Pancreas (tissue), 10 donors: ENCODE measurements at regions not wholly inside any gene's neighbourhood (a gene's known extent, or its start where the extent isn't known, plus 50 kb on each side); places are given as distances from the start of the nearest gene placed in this dataset.

Experiments used
- ATAC-seq, 4 donors: fragments of 200-7000 bp; cut with Tn5 transposase; one replicate each; pipeline versions ENCODE4 v1.8.0 to v1.9.1; 2020; ENCODE audit warnings: mild to moderate bottlenecking in 4 of 4, moderate library complexity in 4 of 4
- DNase-seq, 6 donors: peaks; one replicate each; pipeline ENCODE4 v3.0.0-alpha.2; 2020
- FAIRE-seq: peaks from 2 replicates; lab custom pipeline; 2012; peaks lifted over from hg19 to GRCh38; lab: Jason Lieb, UNC
- H3K27ac ChIP-seq, 4 donors: fragments of 200-600 bp; sonication (generic); 1 replicate in 3 of 4; 2 replicates in 1 of 4; pipeline versions ENCODE4 v1.5.0 to v1.8.0; 2020
- H3K27me3 ChIP-seq, 4 donors: fragments of 200-600 bp; one replicate each; pipeline ENCODE4 v1.8.0; 2021
- H3K36me3 ChIP-seq, 3 donors: fragments of 200-600 bp; sonication (generic) in 1 of 3; one replicate each; pipeline versions ENCODE4 v1.5.0 to v1.8.0; 2020 to 2021
- H3K4me1 ChIP-seq, 3 donors: fragments of 200-600 bp; one replicate each; pipeline ENCODE4 v1.8.0; 2021
- H3K4me3 ChIP-seq, 4 donors: fragments of 200-600 bp; sonication (generic) in 2 of 4; one replicate each; pipeline versions ENCODE4 v1.5.0 to v1.8.0; 2020 to 2021
- H3K9me3 ChIP-seq, 4 donors: fragments of 200-600 bp; one replicate each; pipeline ENCODE4 v1.8.0; 2021
- CTCF ChIP-seq, 4 donors: fragments of 200-600 bp; sonication (generic) in 3 of 4; IDR thresholded peaks; one replicate each; pipeline versions ENCODE4 v1.5.0 to v1.8.0; 2021; ENCODE audit warnings: antibody characterized with exemption in 4 of 4
- WGBS, 2 donors: extraction: QIAGEN DNeasy Blood & Tissue Kit; methylation state at CpG; one replicate each; pipeline ENCODE4 v1.1.7; 2013; 5-methylcytosine and 5-hydroxymethylcytosine counted together
- intact Hi-C, 3 donors: fragments of 100-400 bp; cut with DNase I; formaldehyde crosslinking; loops; one replicate each; pipeline versions ENCODE4 v1.11.1 to v1.14.2; 2022
- donor health status: healthy with polysubstance abuse.
- donor health status: DM: no; HTN: no; CAD: no; lungs with moderate emphysema.
- donor health status: DM: no; HTN: no; CAD: no.
- donor health status: control.
- donor health status: control.
- donor health status: Bipolar disorder and iron deficiency.
- donor health status: DM: yes; HTN: yes; CAD: no.
- donor health status: DM: no; HTN: no; CAD: no.
- donor health status: DM: no; HTN: no; CAD: no.
- donor health status: DM: yes; HTN: yes; CAD: no.

- FAIRE-seq = no peak
- Histone ChIP-seq H3K36me3 (no peaks in the 10 kb centered on the region), H3K4me1 (peaks cover 8 to 18% (median 17%) of the 10 kb centered on the region in 3 donors), H3K4me3 (no peak overlapping the region), H3K9me3 (no peaks in the 10 kb centered on the region), H3K27ac (no peak overlapping the region), H3K27me3 (no peaks in the 10 kb centered on the region)
- intact Hi-C loops = no loop called here
- no peak for TF ChIP-seq CTCF (IDR thresholded peaks at IDR 0.05)
- no peak for ATAC-seq
- WGBS, 2 donors = 67 to 76% methylated on average over 5 of the region's 5 CpGs
- DNase-seq = no peak
Observed at GRCh38 chr13:73190477-73190876, 131.7 kb downstream of the KLF5 start.

DNA sequence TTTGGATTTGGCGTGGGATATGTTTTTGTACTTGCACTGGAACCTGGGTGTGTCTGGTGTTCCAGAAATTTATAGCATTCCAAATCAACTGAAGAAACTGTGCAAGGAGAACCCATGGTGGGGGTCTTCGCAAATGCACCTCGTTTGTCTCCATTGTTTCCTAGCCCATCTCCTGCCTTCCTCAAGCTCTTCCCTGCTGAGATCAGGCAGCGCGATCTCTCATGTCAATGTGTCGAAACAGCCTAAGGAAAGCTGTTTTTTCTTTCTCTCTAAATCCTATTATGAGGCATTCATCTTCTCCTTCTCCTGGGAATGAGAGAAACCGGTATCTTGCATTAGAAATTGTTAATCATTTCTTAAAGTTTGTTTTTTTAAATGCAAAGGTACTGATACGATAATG, 131.0 kb downstream of the KLF5 start:
- DNase-seq (no peak), ATAC-seq (no peak), FAIRE-seq (no peak)
- TF ChIP-seq CTCF (IDR thresholded peaks at IDR 0.05) = no peak
- no peak overlapping the region for H3K4me3 ChIP-seq
- 69 to 78% methylated on average over 8 of the region's 8 CpGs for WGBS, 2 donors
- no peaks in the 10 kb centered on the region for H3K36me3 ChIP-seq
- no peaks in the 10 kb centered on the region for H3K27me3 ChIP-seq
- peaks cover 8 to 13% (median 11%) of the 10 kb centered on the region in 3 donors for H3K4me1 ChIP-seq
- intact Hi-C loops = no loop called here
- H3K9me3 ChIP-seq = no peaks in the 10 kb centered on the region
- no peak overlapping the region for H3K27ac ChIP-seq

DNA sequence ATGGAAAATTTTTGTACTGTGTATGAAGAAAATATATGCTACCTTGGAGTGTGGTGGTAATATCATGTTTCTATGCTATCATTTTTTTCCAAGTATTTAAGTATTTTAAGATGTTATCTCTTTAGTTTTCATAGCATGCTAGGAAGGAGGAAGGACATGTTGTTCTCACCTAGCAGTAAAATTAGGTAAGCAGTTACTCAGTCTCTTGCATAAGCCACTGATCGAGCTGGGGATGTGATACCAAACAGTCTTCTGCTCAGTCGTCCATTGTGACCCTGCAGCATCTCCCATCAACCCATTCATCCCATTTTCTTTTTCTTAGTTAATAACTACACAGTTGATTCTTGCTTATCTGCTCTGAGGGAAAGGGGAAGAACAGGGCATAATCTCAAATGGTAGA, 130.6 kb downstream of the KLF5 start:
- H3K36me3 ChIP-seq = no peaks in the 10 kb centered on the region
- ATAC-seq (no peak), FAIRE-seq (no peak), DNase-seq (no peak)
- WGBS, 2 donors = 65 to 70% methylated on average over 2 of the region's 2 CpGs
- H3K4me1 ChIP-seq = peaks cover 7 to 9% (median 8%) of the 10 kb centered on the region in 3 donors
- H3K27ac ChIP-seq = no peak overlapping the region
- H3K27me3 ChIP-seq = no peaks in the 10 kb centered on the region
- no peak overlapping the region for H3K4me3 ChIP-seq
- H3K9me3 ChIP-seq = no peaks in the 10 kb centered on the region
- intact Hi-C loops = no loop called here
- no peak for TF ChIP-seq CTCF (IDR thresholded peaks at IDR 0.05)

GRCh38 chr13:73187106-73187505, 128.3 kb downstream of the KLF5 start:
- Histone ChIP-seq H3K27me3 (no peaks in the 10 kb centered on the region), H3K36me3 (no peaks in the 10 kb centered on the region), H3K4me3 (no peak overlapping the region), H3K4me1 (no peaks in the 10 kb centered on the region), H3K27ac (no peak overlapping the region), H3K9me3 (no peaks in the 10 kb centered on the region)
- WGBS, 2 donors = 86 to 92% methylated on average over 4 of the region's 4 CpGs
- intact Hi-C loops = no loop called here
- ATAC-seq (no peak), FAIRE-seq (no peak), DNase-seq (no peak)
- no peak for TF ChIP-seq CTCF (IDR thresholded peaks at IDR 0.05)

- 85 to 89% methylated on average over 6 of the region's 6 CpGs for WGBS, 2 donors
- TF ChIP-seq CTCF (IDR thresholded peaks at IDR 0.05) = no peak
- no peaks in the 10 kb centered on the region for H3K4me1 ChIP-seq
- H3K4me3 ChIP-seq = no peak overlapping the region
- H3K27ac ChIP-seq = no peak overlapping the region
- ATAC-seq (no peak), FAIRE-seq (no peak), DNase-seq (no peak)
- H3K36me3 ChIP-seq = no peaks in the 10 kb centered on the region
- H3K9me3 ChIP-seq = no peaks in the 10 kb centered on the region
- intact Hi-C loops = no loop called here
- H3K27me3 ChIP-seq = no peaks in the 10 kb centered on the region
Observed at GRCh38 chr13:73179650-73180274, 121.0 kb downstream of the KLF5 start.
